RWPE2 (cell line): ENCODE measurements at regions not wholly inside any gene's neighbourhood (a gene's known extent, or its start where the extent isn't known, plus 50 kb on each side); places are given as distances from the start of the nearest gene placed in this dataset.
A peak's percentile ranks its signal among the peaks of the same experiment; 100 is the strongest.

Experiments used
- ATAC-seq: fragments of 200-7000 bp; cut with Tn5 transposase; 3 replicates; pipeline ENCODE4 v1.9.1; 2021; ENCODE audit warnings: low read depth
- DNase-seq: peaks from one replicate; pipeline ENCODE4 v3.0.0-alpha.2; 2020; ENCODE audit warnings: low spot score
- H3K27ac ChIP-seq: fragments of 450-650 bp; 2 replicates; pipeline ENCODE4 v1.5.1; 2017; ENCODE audit warnings: mild to moderate bottlenecking; ENCODE audit not compliant: poor library complexity, severe bottlenecking
- H3K27me3 ChIP-seq: fragments of 250-450 bp; sonication (Bioruptor Pico); 2 replicates; pipeline ENCODE4 v1.5.1; 2021; ENCODE audit warnings: mild to moderate bottlenecking, moderate library complexity; ENCODE audit not compliant: insufficient read depth, poor library complexity, severe bottlenecking
- H3K36me3 ChIP-seq: fragments of 250-450 bp; sonication (Bioruptor Pico); 2 replicates; pipeline ENCODE4 v1.5.1; 2020; ENCODE audit warnings: low read depth, mild to moderate bottlenecking, moderate library complexity
- H3K4me1 ChIP-seq: fragments of 250-450 bp; sonication (Bioruptor Pico); 2 replicates; pipeline ENCODE4 v1.5.1; 2021; ENCODE audit warnings: mild to moderate bottlenecking, moderate library complexity; ENCODE audit not compliant: insufficient read depth, poor library complexity, severe bottlenecking
- H3K4me3 ChIP-seq: fragments of 250-450 bp; sonication (Bioruptor Pico); 2 replicates; pipeline ENCODE4 v1.5.1; 2021; ENCODE audit warnings: mild to moderate bottlenecking, moderate library complexity; ENCODE audit not compliant: severe bottlenecking
- H3K9me3 ChIP-seq: fragments of 250-450 bp; sonication (Bioruptor Pico); 2 replicates; pipeline ENCODE4 v1.5.1; 2021; ENCODE audit warnings: mild to moderate bottlenecking, moderate library complexity; ENCODE audit not compliant: severe bottlenecking
- CTCF ChIP-seq: fragments of 450-650 bp; IDR thresholded peaks from one replicate; pipeline ENCODE4 v1.5.1; 2017; ENCODE audit warnings: mild to moderate bottlenecking, moderate library complexity; ENCODE audit not compliant: poor library complexity, severe bottlenecking

- Histone ChIP-seq H3K4me3 (no peak overlapping the region), H3K4me1 (no peaks in the 10 kb centered on the region), H3K27ac (no peak overlapping the region), H3K36me3 (no peaks in the 10 kb centered on the region), H3K9me3 (no peaks in the 10 kb centered on the region), H3K27me3 (no peaks in the 10 kb centered on the region)
- ATAC-seq (peak; percentile 46; the same call in 1 of the 3 replicates), DNase-seq (no peak)
- TF ChIP-seq CTCF, result no peak
Observed at GRCh38 chr1:81231729-81232038, 569.0 kb upstream of the ADGRL2 start.

- no peak overlapping the region for H3K4me3 ChIP-seq
- DNase-seq, result no peak
- no peaks in the 10 kb centered on the region for H3K4me1 ChIP-seq
- no peaks in the 10 kb centered on the region for H3K9me3 ChIP-seq
- TF ChIP-seq CTCF, result no peak
- H3K36me3 ChIP-seq, result no peaks in the 10 kb centered on the region
- no peaks in the 10 kb centered on the region for H3K27me3 ChIP-seq
- no peak for ATAC-seq
- H3K27ac ChIP-seq, result no peak overlapping the region
Observed at GRCh38 chr1:81230983-81231728, 569.6 kb upstream of the ADGRL2 start.

- Histone ChIP-seq H3K4me3 (no peak overlapping the region), H3K27me3 (no peaks in the 10 kb centered on the region), H3K4me1 (no peaks in the 10 kb centered on the region), H3K27ac (no peak overlapping the region), H3K36me3 (no peaks in the 10 kb centered on the region), H3K9me3 (no peaks in the 10 kb centered on the region)
- DNase-seq, result no peak
- TF ChIP-seq CTCF, result no peak
- no peak for ATAC-seq
Observed at GRCh38 chr1:81228926-81229325, 571.8 kb upstream of the ADGRL2 start.

GRCh38 chr1:81226603-81226928 is 574.2 kb upstream of the ADGRL2 start:
- no peaks in the 10 kb centered on the region for H3K4me1 ChIP-seq
- no peaks in the 10 kb centered on the region for H3K9me3 ChIP-seq
- H3K27ac ChIP-seq, result no peak overlapping the region
- DNase-seq (no peak), ATAC-seq (no peak)
- no peaks in the 10 kb centered on the region for H3K36me3 ChIP-seq
- H3K4me3 ChIP-seq, result no peak overlapping the region
- TF ChIP-seq CTCF, result no peak
- no peaks in the 10 kb centered on the region for H3K27me3 ChIP-seq

GRCh38 chr1:81225789-81226602 is 574.7 kb upstream of the ADGRL2 start:
- Histone ChIP-seq H3K27ac (no peak overlapping the region), H3K9me3 (no peaks in the 10 kb centered on the region), H3K4me1 (no peaks in the 10 kb centered on the region), H3K4me3 (no peak overlapping the region), H3K36me3 (no peaks in the 10 kb centered on the region), H3K27me3 (no peaks in the 10 kb centered on the region)
- TF ChIP-seq CTCF, result no peak
- ATAC-seq (no peak), DNase-seq (no peak)
